HCT116 (cell line): ENCODE measurements at regions not wholly inside any gene's neighbourhood (a gene's known extent, or its start where the extent isn't known, plus 50 kb on each side); places are given as distances from the start of the nearest gene placed in this dataset.
A peak's percentile ranks its signal among the peaks of the same experiment; 100 is the strongest.

ENCODE experiments used
- ATAC-seq: fragments of 200-7000 bp; cut with Tn5 transposase; 2 replicates; pipeline ENCODE4 v1.9.1; 2020; ENCODE audit warnings: mild to moderate bottlenecking, moderate library complexity
- BruUV-seq: library from RNA; stranded (reverse); fragments of 400-500 nt; replicated peaks from 2 replicates; lab custom pipeline; 2021; lab: Mats Ljungman, UMichigan
- CTCF ChIA-PET: fragments of 300-600 bp; sonication (Branson Sonifier 250); formaldehyde crosslinking; loops from one replicate; lab custom pipeline; 2021; ENCODE audit warnings: antibody characterized with exemption; lab: Charles Lee
- POLR2A ChIA-PET: fragments of 300-600, 350-600 bp; sonication (Branson Sonifier 250); formaldehyde crosslinking; loops from one replicate; lab custom pipeline; 2021; ENCODE audit warnings: antibody characterized with exemption; lab: Charles Lee
- RAD21 ChIA-PET, 2 experiments: fragments of 300-600 bp; sonication (Branson Sonifier 250); formaldehyde crosslinking; loops; one replicate each; lab custom pipeline; 2023; ENCODE audit warnings: low total read pairs in 2 of 2; ENCODE audit not compliant: uncharacterized antibody in 2 of 2, unreplicated experiment in 2 of 2, low non-redundant PET in 1 of 2; lab: Charles Lee
- DNase-seq: peaks from one replicate; pipeline ENCODE4 v3.0.0-alpha.2; 2010; ENCODE audit warnings: low read depth, low spot score
- H2AFZ ChIP-seq: fragments of 200-600 bp; shearing (Covaris generic), sonication (generic); 2 replicates; pipeline ENCODE4 v1.6.1; 2017; ENCODE audit warnings: low read depth, mixed run types, mixed read lengths, antibody characterized with exemption, low read length; ENCODE audit not compliant: poor library complexity, severe bottlenecking
- H3K27ac ChIP-seq: 2 replicates; pipeline ENCODE4 v1.5.1; 2012; ENCODE audit warnings: low read depth, low read length
- H3K27me3 ChIP-seq: fragments of 200-600 bp; sonication (generic); 2 replicates; pipeline ENCODE4 v1.6.1; 2016; ENCODE audit warnings: mixed run types, low read length, mixed read lengths; ENCODE audit not compliant: insufficient read depth
- H3K36me3 ChIP-seq, 2 experiments: fragments of 200-500 bp in 1 of 2; fragments of 200-600 bp in 1 of 2; sonication (Bioruptor generic) in 1 of 2; sonication (generic) in 1 of 2; 2 replicates each; pipeline versions ENCODE4 v1.5.1 to v1.6.1; 2014 to 2016; ENCODE audit warnings: low read length in 2 of 2, inconsistent platforms in 1 of 2, mixed read lengths in 1 of 2, mixed run types in 1 of 2; ENCODE audit not compliant: insufficient read depth in 2 of 2, control insufficient read depth in 1 of 2
- H3K4me1 ChIP-seq, 2 experiments: fragments of 200-600 bp in 1 of 2; sonication (generic) in 1 of 2; 2 replicates each; pipeline versions ENCODE4 v1.5.1 to v1.6.1; 2012 to 2017; ENCODE audit warnings: low read length in 2 of 2, inconsistent platforms in 1 of 2, mild to moderate bottlenecking in 1 of 2, mixed read lengths in 1 of 2, mixed run types in 1 of 2, moderate library complexity in 1 of 2; ENCODE audit not compliant: insufficient read depth in 2 of 2, control insufficient read depth in 1 of 2
- H3K4me2 ChIP-seq: fragments of 200-600 bp; sonication (generic); 2 replicates; pipeline ENCODE4 v1.6.1; 2017; ENCODE audit warnings: mixed run types, low read length, mixed read lengths
- H3K4me3 ChIP-seq, 2 experiments: fragments of 200-600 bp in 1 of 2; sonication (generic) in 1 of 2; replicated peaks in 1 of 2; 2 replicates each; pipeline ENCODE4 v1.5.1; 2011 to 2016; ENCODE audit warnings: low read length in 2 of 2, control low read depth in 1 of 2, low read depth in 1 of 2, mild to moderate bottlenecking in 1 of 2, mixed read lengths in 1 of 2, mixed run types in 1 of 2
- H3K79me2 ChIP-seq: fragments of 200-600 bp; sonication (generic); 2 replicates; pipeline ENCODE4 v1.6.1; 2017; ENCODE audit warnings: mild to moderate bottlenecking, mixed run types, low read length, moderate library complexity, mixed read lengths; ENCODE audit not compliant: insufficient read depth
- H3K9ac ChIP-seq: fragments of 200-600 bp; sonication (generic); 2 replicates; pipeline ENCODE4 v1.6.1; 2016; ENCODE audit warnings: low read length, mixed read lengths
- H3K9me2 ChIP-seq: fragments of 200-600 bp; sonication (generic), shearing (Covaris generic); 2 replicates; pipeline ENCODE4 v1.6.1; 2017; ENCODE audit warnings: mixed run types, mild to moderate bottlenecking, moderate library complexity; ENCODE audit not compliant: insufficient read depth
- H3K9me3 ChIP-seq, 2 experiments: fragments of 200-500 bp in 1 of 2; fragments of 200-600 bp in 1 of 2; sonication (Bioruptor generic) in 1 of 2; sonication (generic) in 1 of 2; 2 replicates each; pipeline ENCODE4 v1.6.1; 2014 to 2017; ENCODE audit warnings: low read length in 2 of 2, mixed read lengths in 2 of 2, inconsistent platforms in 1 of 2, low read depth in 1 of 2, mild to moderate bottlenecking in 1 of 2, mixed run types in 1 of 2, moderate library complexity in 1 of 2; ENCODE audit not compliant: control insufficient read depth in 1 of 2, insufficient read depth in 1 of 2
- H4K20me1 ChIP-seq: fragments of 200-600 bp; sonication (generic), shearing (Covaris generic); 2 replicates; pipeline ENCODE4 v1.6.1; 2017; ENCODE audit warnings: mixed run types, mild to moderate bottlenecking, moderate library complexity; ENCODE audit not compliant: insufficient read depth
- EGR1 ChIP-seq: IDR thresholded peaks from 2 replicates; pipeline ENCODE4 v1.6.1; 2012; ENCODE audit warnings: low read depth
- ELF1 ChIP-seq: IDR thresholded peaks from 2 replicates; pipeline ENCODE4 v1.6.1; 2012; ENCODE audit warnings: low read depth, borderline replicate concordance
- FOSL1 ChIP-seq: IDR thresholded peaks from 2 replicates; pipeline ENCODE4 v1.6.1; 2012; ENCODE audit warnings: low read depth
- JUND ChIP-seq: IDR thresholded peaks from 2 replicates; pipeline ENCODE4 v1.6.1; 2012
- SP1 ChIP-seq: IDR thresholded peaks from 2 replicates; pipeline ENCODE4 v1.6.1; 2012; ENCODE audit warnings: low read depth
- YY1 ChIP-seq: IDR thresholded peaks from 2 replicates; pipeline ENCODE4 v1.6.1; 2011; ENCODE audit warnings: low read length, low read depth, moderate library complexity, mild to moderate bottlenecking; ENCODE audit not compliant: insufficient replicate concordance; ENCODE audit errors: extremely low read depth
- intact Hi-C: fragments of 100-400 bp; cut with micrococcal nuclease; formaldehyde crosslinking; loops from 2 replicates; pipeline ENCODE4 v1.10.0; 2022
- TF ChIP-seq, protein P1 (sequence below): IDR thresholded peaks from 2 replicates; pipeline ENCODE4 v1.6.1; 2012; ENCODE audit warnings: low read depth

DNA sequence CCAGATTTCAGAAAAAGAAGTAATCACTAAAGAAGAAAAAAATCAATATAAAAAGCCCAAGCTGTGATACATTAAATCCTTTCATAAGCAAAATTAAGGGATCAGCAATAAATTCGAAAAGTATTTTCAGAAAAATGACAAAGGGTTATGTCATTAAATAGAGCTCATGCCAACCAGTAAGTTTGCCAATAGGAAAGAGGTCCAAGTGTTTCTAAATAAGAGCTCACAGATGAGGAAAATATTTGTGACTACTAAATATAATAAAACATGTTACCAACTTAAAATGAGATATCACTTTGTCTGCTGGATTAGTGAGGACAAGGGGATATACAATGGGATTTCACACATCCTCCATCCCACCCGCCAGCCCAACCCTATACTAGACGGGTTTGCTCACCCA, 140.3 kb upstream of the EYA4 start:
- Histone ChIP-seq H3K27me3 (no peaks in the 10 kb centered on the region; the same call in 1 of the 2 replicates), H3K4me3 (no peak overlapping the region), H3K27ac (peak overlapping the region; percentile 58), H3K4me1 (peaks cover 20 to 41% of the 10 kb centered on the region in 2 experiments; a peak in 3 of 4 replicates), H3K9ac (no peak overlapping the region), H3K9me3 (no peaks in the 10 kb centered on the region), H2AFZ (no peak overlapping the region), H4K20me1 (no peaks in the 10 kb centered on the region), H3K36me3 (no peaks in the 10 kb centered on the region), H3K79me2 (no peaks in the 10 kb centered on the region), H3K4me2 (no peak overlapping the region), H3K9me2 (no peaks in the 10 kb centered on the region)
- ChIA-PET CTCF (no interaction called here), POLR2A (interaction anchor here (0.9 kb wide), 1 partner anchor 9 kb away, joined by 3 read pairs; no protein-coding TSS in a partner anchor), RAD21 (no interaction called here)
- DNase-seq (no peak), ATAC-seq (no peak)
- intact Hi-C loops, result no loop called here
- BruUV-seq, result no TSS peak
- no peak for TF ChIP-seq EGR1
- TF ChIP-seq SP1, result no peak
- no peak for TF ChIP-seq FOSL1

- ChIA-PET POLR2A (no interaction called here), CTCF (no interaction called here)
- H3K27me3 ChIP-seq, result no peaks in the 10 kb centered on the region; the same call in 1 of the 2 replicates
- TF ChIP-seq SP1, result peak; percentile 23; the same call in 1 of the 2 replicates
- TF ChIP-seq FOSL1, result no peak
- TF ChIP-seq JUND, result 0 out of 2 replicates have a peak, but pooled peaks have one; percentile 21
- TF ChIP-seq YY1, result no peak
- TF ChIP-seq, protein P1, sequence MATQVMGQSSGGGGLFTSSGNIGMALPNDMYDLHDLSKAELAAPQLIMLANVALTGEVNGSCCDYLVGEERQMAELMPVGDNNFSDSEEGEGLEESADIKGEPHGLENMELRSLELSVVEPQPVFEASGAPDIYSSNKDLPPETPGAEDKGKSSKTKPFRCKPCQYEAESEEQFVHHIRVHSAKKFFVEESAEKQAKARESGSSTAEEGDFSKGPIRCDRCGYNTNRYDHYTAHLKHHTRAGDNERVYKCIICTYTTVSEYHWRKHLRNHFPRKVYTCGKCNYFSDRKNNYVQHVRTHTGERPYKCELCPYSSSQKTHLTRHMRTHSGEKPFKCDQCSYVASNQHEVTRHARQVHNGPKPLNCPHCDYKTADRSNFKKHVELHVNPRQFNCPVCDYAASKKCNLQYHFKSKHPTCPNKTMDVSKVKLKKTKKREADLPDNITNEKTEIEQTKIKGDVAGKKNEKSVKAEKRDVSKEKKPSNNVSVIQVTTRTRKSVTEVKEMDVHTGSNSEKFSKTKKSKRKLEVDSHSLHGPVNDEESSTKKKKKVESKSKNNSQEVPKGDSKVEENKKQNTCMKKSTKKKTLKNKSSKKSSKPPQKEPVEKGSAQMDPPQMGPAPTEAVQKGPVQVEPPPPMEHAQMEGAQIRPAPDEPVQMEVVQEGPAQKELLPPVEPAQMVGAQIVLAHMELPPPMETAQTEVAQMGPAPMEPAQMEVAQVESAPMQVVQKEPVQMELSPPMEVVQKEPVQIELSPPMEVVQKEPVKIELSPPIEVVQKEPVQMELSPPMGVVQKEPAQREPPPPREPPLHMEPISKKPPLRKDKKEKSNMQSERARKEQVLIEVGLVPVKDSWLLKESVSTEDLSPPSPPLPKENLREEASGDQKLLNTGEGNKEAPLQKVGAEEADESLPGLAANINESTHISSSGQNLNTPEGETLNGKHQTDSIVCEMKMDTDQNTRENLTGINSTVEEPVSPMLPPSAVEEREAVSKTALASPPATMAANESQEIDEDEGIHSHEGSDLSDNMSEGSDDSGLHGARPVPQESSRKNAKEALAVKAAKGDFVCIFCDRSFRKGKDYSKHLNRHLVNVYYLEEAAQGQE, result no peak
- TF ChIP-seq ELF1, result no peak
- TF ChIP-seq, all 23 proteins: peak for 2
- no peak overlapping the region for H3K4me3 ChIP-seq
- H4K20me1 ChIP-seq, result no peaks in the 10 kb centered on the region
- intact Hi-C loops, result no loop called here
- no peak for DNase-seq
- no peak overlapping the region for H3K9ac ChIP-seq
- RAD21 ChIA-PET, result no interaction called here
- H2AFZ ChIP-seq, result no peak overlapping the region
- no peaks in the 10 kb centered on the region for H3K36me3 ChIP-seq
- H3K79me2 ChIP-seq, result no peaks in the 10 kb centered on the region
- H3K9me2 ChIP-seq, result no peaks in the 10 kb centered on the region
- no peak for ATAC-seq
- BruUV-seq, result no TSS peak
- no peaks in the 10 kb centered on the region for H3K9me3 ChIP-seq
- peak overlapping the region; percentile 58; the same call in 1 of the 2 replicates for H3K27ac ChIP-seq
- H3K4me2 ChIP-seq, result no peak overlapping the region
- peaks cover 20 to 40% of the 10 kb centered on the region in 2 experiments; a peak in 3 of 4 replicates for H3K4me1 ChIP-seq
Observed at GRCh38 chr6:133101790-133102189, 139.4 kb upstream of the EYA4 start.
